ENCODE measurements at regions not wholly inside any gene's neighbourhood (a gene's known extent, or its start where the extent isn't known, plus 50 kb on each side); places are given as distances from the start of the nearest gene placed in this dataset.
"Not testable (repeated sequence)": the region's sequence is repeated elsewhere in the genome, so short reads cannot be mapped to it uniquely, and the experiment has no call there.

DNA sequence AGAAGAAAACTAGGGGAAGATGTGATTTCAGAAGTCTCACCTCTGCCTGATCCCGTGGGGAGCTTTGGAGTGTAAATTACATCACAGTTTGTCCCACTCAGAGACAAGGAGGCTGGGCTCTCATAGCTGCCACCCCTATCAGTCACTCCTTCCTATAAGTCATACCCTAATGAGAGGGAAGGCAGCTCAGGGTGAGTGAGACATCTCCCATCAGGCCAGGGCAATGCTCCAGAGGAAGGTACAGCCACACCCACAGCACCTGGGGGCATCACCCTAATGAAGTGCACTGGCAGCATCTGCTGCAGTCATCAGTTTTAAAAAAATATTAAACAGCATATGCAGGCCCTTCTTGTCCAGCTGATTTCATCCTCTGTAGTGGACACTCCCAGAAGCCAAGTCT lies 223.1 kb upstream of the NBPF12 start:
- DNase-seq (ENCODE audit: low read depth in 4 of 4, low spot score in 1 of 4) = not testable (repeated sequence)

- not testable (repeated sequence) for DNase-seq (ENCODE audit: low read depth in 4 of 4, low spot score in 1 of 4)
Measured at GRCh38 chr1:146710838-146711521, 227.1 kb upstream of the NBPF12 start.

DNA sequence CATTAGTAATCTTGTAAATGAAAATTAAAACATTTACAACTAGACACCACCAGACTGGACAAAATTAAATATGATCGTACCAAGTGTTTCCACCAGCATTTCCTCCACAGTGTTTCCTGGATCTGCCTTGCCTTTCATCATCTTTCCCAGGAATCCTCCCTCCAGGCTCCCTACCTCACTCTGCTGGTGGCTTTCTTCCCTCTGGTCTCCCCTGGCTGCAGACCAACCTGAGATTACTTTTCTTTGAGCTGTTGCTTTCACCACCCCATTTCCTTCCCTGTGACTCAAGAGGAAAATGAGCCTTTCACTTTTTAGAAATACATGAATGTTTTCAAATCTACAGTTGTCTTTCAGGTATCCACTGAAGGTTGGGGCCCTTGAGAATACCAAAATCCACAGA lies 228.8 kb upstream of the NBPF12 start:
- DNase-seq (ENCODE audit: low read depth in 4 of 4, low spot score in 1 of 4) = not testable (repeated sequence)

DNA sequence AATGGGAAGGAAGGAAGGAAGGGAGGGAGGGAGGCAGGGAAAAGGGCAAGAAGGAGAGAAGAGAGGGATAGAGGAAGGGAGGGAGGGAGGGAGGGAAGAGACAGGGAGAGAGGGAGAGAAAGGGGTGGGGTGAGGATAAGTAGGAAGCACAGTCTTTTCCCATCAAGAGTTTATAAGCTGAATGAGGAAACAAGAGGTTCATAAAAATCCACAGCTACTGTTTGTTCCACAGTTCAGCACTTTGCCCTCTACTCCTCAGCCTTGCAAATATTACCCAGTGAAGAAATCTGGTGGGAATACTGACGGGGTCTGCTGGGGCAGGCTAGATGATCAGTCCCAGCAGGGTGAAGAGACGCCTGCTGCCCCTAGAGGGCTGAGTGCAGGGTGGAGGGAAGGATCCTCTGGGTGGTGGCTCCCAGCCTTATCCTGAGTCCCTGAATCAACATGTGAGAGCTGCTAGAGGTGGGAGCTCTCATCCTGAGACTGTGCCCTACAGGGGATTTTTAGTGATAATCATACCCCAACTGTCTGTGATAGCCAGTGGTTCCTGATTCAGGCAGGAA lies 233.9 kb upstream of the NBPF12 start:
- DNase-seq (ENCODE audit: low read depth in 4 of 4, low spot score in 1 of 4) = not testable (repeated sequence)

- DNase-seq (ENCODE audit: low read depth in 4 of 4, low spot score in 1 of 4) = not testable (repeated sequence)
Measured at GRCh38 chr1:146701320-146701719, 236.8 kb upstream of the NBPF12 start.

- DNase-seq (ENCODE audit: low read depth in 4 of 4, low spot score in 1 of 4) = not testable (repeated sequence)
Measured at GRCh38 chr1:146695388-146695787, 242.7 kb upstream of the NBPF12 start.

DNA sequence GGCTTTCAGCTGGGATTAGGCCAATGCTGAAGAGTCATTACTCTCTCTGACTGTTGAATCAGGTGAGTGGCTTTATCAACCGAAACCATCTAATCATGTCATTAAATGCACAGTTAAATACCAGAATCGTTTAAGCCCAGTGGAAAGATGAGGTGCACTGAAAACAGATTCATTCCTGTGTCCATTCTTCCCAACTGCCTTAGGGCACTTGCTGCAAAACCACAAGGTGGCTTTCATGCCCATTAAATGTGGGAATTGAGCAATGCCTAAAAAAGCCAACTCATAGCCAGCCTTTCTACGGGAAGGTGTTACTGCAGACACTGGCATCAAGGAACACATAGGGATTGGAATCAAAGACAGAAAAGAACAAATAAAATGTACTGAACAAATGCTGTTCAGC lies 246.3 kb upstream of the NBPF12 start:
- not testable (repeated sequence) for DNase-seq (ENCODE audit: low read depth in 4 of 4, low spot score in 1 of 4)

GRCh38 chr1:146688893-146689292 lies 249.2 kb upstream of the NBPF12 start:
- not testable (repeated sequence) for DNase-seq (ENCODE audit: low read depth in 4 of 4, low spot score in 1 of 4)

DNA sequence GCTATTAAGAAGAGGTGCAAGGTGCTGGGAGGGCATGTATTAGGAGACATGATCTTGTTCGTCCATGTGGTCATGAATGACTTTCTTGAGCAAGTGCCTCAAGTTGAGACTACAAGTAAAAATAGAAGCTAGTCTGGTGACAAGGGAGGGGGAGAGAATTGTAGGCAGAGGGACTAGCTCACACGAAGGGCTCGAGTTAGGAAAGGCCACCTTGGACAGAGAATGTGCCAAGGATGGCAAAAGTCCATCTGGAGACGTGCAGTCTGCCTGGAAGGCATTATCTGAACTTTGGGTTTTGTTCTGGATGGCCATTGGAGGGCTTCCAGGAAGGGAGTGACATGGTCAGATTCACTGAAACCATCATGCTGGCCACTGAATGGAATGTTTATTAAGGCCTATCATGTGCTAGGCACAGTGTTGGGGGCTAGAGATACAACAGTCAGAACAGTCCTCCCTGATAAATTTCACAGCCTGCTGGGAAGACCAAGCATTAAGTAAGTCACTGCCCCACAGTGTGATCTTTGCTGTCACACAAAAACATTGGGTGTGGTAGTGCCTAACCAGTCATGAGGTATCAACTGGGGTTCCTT lies 251.3 kb upstream of the NBPF12 start:
- not testable (repeated sequence) for DNase-seq (ENCODE audit: low read depth in 4 of 4, low spot score in 1 of 4)

- DNase-seq (ENCODE audit: low read depth in 4 of 4, low spot score in 1 of 4) = not testable (repeated sequence)
Measured at GRCh38 chr1:146683126-146683429, 255.0 kb upstream of the NBPF12 start.

DNA sequence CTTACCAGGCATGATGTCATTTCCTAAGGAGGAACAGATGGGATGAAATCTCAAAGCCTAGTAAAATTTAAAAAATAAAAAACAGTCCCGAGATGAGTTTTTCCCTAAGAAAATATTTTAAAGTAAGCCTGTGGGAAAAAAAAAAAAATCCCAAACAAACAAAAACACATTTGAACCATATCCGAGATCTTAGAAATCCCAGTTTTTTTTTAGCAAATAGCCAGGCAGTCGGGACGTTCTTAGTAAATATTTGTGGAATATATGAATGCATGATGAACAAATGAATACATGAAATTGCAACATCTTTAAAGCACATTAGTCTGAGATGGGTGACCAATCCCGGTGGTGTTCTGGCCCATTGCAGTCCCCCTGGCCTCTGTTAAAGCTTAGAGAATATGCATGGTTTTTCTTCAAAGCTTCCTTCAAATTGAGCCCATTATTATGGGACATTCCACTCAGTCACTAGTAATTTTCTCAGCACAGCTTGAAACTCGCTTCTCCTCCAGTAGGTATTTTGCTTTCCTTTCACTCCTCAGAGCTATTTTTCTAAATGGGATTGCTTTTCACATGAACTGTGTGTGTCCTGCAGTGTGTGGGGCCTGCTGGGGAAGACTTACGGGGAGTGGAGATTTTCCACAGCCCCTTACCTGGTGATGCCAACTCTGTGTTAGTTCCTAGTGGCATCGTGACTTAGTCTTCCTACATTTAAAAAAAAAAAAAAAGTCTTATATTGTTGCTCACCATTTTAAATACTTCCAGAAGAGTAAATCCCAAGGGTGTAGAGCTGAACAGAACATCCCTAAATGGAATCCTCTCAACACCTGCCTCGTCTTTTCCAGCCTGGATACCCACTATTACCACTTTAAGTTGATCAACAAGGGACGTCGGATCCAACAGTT lies 255.6 kb upstream of the NBPF12 start:
- not testable (repeated sequence) for DNase-seq (ENCODE audit: low read depth in 4 of 4, low spot score in 1 of 4)

- DNase-seq (ENCODE audit: low read depth in 4 of 4, low spot score in 1 of 4) = not testable (repeated sequence)
Measured at GRCh38 chr1:146673729-146674299, 264.3 kb upstream of the NBPF12 start.

- not testable (repeated sequence) for DNase-seq (ENCODE audit: low read depth in 4 of 4, low spot score in 1 of 4)
Measured at GRCh38 chr1:146672608-146673007, 265.5 kb upstream of the NBPF12 start.

GRCh38 chr1:146671588-146671987 lies 266.5 kb upstream of the NBPF12 start:
- not testable (repeated sequence) for DNase-seq (ENCODE audit: low read depth in 4 of 4, low spot score in 1 of 4)

GRCh38 chr1:146670832-146671566 lies 267.1 kb upstream of the NBPF12 start:
- not testable (repeated sequence) for DNase-seq (ENCODE audit: low read depth in 4 of 4, low spot score in 1 of 4)

GRCh38 chr1:146666275-146666674 lies 271.8 kb upstream of the NBPF12 start:
- DNase-seq (ENCODE audit: low read depth in 4 of 4, low spot score in 1 of 4) = not testable (repeated sequence)

DNA sequence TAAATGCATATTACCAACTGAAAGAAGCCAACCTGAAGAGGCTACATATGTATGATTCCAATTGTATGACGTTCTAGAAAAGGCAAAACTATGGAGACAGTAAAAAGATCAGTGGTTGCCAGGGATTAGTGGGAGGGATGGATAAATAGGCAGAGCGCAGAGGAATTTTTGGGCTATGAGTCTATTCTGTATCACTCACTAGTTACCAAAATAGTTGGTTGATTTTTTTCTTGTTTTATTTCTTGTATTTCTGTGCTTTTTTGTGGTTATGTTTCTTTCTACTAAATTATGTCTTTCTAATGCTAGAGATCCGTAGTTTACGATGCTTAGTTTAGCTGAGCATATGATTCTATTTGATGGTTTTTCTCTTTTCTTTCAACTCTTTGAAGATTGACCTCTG lies 277.9 kb upstream of the NBPF12 start:
- DNase-seq (ENCODE audit: low read depth in 4 of 4, low spot score in 1 of 4) = not testable (repeated sequence)

DNA sequence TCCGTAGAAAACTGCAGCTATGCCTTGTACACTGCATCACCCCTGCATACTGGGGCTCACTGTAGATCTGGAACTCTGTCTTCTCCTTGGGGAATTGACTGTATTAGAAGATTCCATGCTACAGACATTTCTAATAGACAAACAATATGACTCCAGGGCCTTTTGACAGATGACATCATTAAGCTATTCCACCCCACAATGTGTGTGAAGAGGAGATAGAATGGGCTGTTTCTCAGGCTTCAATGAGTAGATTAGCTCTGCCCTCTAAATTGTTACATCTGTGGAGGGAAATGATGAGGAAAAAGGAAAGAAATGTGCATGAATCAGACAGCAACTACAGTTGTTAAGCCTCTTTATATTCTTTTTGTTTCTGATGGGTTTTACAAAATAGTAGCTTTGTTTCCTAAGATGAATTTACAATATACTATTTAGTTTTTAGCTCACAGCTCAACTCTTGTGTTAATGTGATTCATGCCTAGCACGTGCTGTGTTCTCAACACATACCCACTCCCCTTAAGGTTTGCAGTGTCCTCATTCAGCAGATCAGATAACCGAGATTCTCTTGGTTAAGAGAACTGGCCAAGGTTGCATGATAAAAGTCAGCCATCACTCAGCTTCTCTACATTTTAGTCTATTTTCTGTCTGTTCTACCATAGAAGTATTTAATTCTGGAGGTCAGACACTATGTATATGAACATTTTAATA lies 281.6 kb upstream of the NBPF12 start:
- DNase-seq (ENCODE audit: low read depth in 4 of 4, low spot score in 1 of 4) = not testable (repeated sequence)

- not testable (repeated sequence) for DNase-seq (ENCODE audit: low read depth in 4 of 4, low spot score in 1 of 4)
Measured at GRCh38 chr1:146654763-146655162, 283.4 kb upstream of the NBPF12 start.
